ENCODE measurements at regions not wholly inside any gene's neighbourhood (a gene's known extent, or its start where the extent isn't known, plus 50 kb on each side); places are given as distances from the start of the nearest gene placed in this dataset.

DNA sequence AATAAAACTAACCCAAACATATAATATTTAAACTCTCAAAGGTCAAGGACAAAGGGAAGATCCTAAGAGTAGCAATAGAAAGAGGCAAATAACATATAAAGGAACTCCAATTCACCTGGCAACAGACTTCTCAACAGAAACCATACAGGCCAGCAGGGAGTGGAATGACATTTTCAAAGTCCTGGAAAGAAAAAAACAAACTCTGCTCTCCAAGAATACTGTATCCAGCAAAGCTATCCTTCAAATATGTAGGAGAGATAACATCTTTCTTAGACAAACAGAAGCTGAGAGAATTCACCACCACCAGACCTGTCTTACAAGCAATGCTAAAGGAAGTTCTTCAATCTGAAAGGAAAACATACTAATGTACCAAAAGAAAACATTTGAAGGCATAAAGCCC is 51.5 kb upstream of the TMEM158 start:
- no peak for DNase-seq

DNA sequence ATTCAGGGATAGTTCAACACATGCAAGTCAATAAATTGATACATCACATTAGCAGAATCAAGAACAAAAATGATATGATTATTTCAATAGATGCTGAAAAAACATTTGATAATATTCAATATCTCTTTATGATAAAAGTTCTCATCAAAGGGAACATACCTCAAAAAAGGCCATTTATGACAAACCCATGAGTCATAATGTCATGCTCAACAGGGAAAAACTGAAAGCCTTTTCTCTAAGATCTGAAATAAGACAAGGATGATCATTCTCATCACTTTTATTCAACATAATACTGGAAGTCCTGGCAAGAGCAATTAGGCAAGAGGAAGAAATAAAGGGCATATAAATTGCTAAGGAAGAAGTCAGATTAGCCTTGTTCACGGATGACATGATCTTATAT is 54.1 kb upstream of the TMEM158 start:
- no peak for DNase-seq

DNA sequence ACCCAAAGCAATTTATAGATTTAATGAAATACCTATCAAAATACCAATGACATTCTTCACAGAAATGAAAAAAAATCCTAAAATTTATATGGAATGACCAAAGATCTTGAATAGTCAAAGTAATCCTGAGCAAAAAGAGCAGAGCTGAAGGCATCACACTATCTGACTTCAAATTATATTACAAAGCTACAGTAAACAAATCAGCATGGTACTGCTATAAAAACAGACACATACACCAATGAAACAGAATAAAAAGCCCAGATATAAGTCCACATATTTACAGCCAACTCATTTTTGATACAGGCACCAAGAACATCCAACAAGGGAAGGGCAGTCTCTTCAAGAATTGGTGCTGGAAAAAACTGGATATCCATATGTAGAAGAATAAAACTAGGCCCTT is 54.9 kb upstream of the TMEM158 start:
- DNase-seq: no peak

DNA sequence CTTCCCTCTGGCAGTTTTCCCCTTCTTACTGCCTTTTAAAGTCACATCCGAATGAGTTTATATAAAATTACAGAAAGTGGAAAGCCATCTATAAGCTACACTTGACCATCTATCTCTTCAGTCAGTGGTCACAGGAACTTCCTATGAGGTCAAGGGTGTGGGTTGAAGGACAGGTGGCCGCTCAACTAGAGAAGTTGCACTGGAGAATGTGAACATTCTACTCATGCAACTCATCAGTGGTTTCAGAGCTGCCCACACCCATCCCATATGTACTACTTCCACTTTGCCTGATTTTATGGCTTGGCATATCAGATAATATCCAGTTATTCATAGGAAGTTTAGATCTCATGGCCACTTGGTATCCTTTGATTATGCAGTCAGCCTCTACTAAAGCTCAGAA is 57.4 kb upstream of the TMEM158 start:
- DNase-seq: no peak

DNA sequence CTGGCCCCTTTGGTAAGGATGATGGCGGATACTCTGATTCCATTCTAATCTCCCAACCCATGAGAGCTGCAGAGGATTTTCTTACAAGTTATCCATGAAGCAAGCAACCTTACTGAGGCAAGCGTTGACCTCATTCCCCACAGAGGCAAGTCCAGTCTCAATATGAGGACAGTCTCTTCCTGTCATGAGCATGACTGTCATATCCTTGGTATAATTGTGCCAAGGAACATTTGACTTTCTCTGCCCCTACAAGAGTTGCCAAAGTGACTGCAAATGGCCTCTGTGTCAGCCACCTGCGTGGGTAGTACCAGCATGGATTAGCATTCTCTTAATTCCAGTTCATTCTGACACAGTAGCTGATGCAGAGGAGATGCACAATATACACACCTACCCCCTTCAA is 71.2 kb upstream of the TMEM158 start:
- no peak for DNase-seq

DNA sequence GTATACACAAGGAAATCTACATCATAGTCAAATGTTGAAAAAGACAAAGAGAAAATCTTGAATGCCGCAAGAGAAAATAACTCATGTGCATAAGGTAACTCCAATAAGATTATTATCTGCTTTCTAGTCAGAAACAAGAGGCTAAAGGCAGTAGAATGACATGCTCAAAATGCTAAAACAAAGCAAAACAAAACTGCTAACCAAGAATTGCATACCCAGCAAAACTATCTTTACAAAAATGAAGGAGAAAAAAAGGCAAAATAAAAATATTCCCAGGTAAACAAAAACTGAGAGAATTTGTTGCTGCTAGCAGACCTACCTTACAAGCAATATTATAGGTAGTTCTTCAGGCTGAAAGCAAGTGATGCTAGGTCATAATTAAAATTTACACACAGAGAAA is 76.4 kb upstream of the TMEM158 start:
- no peak for DNase-seq

DNA sequence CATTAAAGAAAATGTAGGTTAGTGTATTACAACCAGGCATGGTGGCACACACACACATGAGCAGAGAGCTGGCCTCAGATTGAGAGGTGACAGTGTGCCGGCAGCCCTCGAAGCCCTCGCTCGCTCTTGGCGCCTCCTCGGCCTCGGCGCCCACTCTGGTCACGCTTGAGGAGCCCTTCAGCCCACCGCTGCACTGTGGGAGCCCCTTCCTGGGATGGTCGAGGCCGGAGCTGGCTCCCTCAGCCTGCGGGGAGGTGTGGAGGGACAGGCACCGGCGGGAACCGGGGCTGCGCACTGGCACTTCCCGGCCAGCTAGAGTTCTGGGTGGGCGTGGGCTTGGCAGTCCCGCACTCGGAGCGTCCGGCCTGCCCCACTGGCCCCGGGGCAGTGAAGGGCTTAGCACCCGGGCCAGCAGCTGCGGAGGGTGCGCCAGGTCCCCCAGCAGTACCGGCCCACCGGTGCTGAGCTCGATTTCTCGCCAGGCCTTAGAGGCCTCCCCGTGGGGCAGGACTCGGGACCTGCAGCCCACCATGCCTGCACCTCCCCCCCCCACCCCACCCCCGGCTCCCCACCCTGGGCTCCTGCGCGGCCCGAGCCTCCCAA is 80.4 kb upstream of the TMEM158 start:
- no peak for DNase-seq

DNA sequence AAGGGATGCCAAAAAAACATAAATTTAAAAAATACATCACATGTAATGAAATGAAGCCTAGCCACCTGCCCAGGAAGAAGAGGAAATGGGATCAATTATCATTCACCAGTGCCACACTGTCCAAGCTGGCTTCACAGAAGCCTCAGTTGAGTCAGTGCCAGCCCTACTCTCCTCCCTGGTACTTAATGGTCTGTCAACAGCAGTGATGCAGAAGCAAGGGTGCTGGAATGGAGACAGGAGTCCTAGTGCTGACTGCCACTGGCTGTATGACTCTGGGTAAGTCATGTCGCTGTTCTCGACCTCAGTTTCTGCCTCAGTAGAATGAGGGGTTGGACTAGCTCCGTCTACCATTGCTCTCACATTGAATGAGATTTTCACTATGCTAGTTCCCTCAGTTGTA is 78.5 kb upstream of the LARS2 start:
- no peak for DNase-seq

DNA sequence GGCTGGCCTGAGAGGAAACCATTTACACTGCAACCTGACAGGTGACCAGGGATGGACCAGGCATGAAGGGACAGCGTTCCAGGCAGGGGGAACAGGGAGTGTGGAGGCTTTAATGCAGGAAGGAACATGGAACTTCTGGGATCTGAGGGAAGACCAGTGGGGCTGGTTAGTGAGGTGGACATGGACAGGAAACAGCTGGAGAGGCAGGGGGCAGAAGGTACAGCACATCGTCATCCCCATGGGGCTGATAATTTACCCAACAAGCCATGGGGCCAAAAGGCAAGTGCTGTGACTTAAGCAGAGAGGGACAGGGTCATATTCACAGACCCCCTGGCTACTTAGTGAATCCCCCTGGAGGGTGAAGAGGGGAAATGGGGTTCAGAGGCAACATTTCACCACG is 77.0 kb upstream of the LARS2 start:
- DNase-seq: no peak

DNA sequence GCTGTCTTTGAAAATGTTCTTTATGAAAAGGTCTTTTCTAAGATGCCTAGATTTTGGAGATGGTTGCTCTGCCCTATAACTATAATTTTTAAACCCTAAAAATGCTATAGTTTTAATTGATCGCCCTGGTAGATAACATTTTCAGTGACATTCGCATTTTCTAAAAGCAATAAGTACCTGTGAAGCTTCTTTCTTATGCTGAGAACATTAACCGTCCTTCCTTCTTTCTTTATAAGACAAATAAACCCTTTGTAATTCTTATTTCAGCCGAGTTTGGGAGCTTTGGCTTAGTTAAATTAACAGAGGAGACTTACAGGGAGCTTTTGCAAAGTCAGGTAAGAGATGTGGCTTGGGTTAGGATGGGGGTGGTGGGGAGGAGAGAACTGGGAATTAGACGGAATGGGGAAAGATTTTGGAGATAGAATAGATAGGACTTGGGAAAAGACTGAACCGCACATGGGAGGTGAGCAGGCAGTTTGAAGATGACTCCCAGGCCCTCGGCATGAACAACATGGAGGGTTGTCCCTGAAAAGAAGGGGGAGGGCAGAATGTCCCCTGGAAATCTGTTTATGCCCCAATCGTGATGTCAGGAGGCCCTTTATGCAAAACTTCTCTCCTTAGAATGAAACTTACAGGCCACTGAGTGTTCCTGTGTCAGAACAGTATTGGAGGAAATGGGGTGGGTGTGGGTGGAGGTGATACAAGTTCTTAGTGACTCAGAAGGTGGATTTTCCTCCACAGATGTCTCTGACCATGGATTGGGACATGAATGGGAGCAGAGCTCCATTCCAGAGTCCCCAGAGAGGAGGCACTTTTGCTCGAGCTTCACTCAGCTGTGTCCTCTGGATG is 76.2 kb upstream of the LARS2 start:
- no peak for DNase-seq

DNA sequence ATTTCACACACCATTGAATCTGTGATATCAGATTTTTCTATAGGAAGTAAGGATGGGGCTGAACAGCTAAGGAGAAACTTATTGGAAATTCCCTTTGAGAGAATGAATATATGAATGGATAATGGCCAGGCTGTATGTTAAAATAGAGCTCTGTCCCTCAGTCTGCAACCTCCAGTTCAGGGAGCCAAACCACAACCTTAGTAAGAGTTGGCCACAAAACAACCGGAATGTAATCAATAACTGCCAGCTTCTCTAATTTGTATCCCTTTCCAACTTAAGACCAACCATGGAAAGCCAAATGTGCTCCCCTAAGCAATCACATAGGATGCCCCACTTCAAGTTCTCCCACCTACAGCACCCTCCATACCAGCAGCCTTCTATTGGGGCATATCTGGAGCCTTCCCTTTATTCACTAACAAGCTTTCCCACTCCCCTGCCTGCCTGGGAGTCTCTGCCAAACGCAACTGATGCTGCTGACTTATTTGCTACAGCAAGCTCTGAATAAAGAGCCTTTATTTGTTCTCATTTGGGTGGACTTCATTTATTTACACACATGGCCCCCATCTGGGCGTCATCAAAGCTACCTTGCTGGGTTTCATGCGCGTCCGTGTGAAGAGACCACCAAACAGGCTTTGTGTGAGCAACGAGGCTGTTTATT is 75.4 kb upstream of the LARS2 start:
- DNase-seq: no peak

DNA sequence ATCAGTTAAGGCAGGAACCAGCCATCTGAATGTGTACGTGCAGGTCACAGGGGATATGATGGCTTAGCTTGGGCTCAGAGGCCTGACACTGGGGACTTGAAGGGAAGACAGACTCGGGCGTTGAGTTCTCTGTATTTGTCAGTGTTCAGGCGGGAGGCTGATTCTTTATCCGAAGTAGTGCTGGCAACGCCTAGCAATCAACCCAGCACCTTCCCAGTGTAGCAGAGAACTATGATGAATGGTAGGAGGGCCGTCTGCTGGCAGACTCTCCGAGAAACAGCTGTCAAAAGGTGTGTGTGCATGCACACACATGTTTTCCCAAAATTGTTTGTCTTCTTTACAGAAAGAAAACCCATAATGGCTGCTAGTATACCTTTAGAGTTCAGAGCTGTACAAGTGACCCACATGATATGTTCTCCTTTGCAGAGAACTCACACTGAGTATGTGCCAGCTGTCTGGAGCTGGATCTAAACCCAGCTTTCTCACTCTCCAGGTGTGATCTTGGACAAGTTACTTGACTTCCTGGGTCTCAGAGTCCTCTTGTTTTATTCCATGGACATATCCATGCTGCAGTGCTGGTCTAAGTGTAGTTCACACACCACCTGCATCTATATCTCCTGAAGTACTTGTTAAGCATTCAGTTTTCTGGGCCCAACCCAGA is 74.5 kb upstream of the LARS2 start:
- no peak for DNase-seq

DNA sequence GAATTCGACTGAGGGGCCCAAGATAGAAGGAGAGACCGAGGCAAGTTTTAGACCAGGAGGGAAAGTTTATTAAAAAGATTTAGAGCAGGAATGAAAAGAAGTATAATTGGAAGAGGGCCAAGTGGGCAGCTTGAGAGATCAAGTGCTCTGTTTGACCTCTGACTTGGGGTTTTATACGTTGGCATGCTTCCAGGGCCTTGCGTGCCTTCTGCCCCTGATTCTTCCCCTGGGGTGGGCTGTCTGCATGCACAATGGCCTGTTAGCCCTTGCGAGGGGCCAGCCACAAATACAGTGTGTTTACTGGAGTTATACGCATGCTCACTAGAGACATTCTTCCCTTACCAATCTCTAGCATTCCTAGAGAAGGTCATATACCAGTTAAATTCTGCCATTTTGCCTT is 70.7 kb upstream of the LARS2 start:
- no peak for DNase-seq

DNA sequence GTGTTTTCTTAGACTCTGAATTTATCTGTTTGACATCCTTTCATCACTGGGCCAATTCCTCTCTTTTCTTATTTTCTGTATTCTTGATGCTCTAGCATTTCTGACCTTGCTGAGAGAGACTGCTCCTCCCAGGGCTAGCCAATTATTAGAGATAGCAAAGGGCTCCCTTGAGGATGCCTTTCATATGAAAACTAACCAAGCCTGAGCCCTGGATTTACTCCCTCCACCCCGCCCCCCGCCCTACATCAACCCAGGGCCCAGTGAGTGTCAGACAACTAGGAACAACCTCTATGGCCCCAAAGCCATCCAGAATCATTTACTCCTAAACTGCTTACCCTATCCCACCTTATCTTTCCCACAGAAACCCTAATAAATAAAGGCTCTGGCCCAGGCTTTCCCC is 69.7 kb upstream of the LARS2 start:
- no peak for DNase-seq

DNA sequence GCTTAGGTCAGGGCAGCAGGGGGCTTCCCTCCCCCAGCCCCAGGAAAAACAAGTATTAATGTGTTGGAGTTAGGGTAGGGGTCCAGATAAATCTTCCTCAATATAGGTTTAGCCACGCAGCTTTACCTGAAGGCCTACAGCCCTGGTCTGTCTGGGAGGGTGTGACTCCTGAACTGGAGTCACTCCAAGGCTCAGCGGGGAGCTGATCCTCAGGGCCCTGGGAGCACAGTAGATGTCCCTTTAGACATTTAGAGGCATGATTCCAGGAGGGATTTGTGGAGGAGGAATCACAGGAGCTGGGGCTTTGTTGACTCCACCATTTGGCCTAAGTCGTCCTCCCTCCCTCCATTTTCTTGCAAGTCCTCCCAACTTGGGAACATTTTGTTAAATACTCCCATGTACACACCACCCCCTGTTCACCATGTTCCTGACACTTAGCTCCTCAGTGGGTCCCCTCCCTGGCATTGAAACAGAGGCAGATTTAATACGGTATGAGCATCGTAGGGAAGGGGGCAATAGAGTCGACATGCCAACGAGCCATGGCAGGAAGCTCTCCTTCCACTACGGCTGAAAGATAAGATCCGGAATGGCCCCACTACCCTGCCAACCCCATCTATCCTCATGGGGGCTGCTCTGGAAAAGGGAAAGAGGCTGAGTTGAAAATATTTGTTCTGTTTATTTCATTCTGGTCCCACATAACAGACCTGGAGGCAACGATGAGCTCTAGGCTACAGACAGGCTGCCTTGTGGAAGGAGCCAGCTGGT is 69.0 kb upstream of the LARS2 start:
- DNase-seq: no peak

DNA sequence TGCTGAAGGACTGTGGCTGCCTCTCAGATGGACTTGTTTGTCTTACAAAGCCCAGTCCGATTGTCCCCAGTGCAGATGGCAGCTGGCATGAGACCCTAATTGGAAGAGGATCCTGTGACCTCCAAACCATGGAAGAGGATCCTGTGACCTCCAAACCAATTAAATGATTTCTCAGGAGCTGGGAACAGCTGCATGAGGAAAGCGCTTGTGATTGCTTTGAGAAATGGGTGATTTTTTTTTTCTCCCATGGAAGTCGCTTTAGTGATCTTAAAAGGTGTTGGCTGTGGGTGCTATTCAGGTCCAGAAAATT is 68.4 kb upstream of the LARS2 start:
- no peak for DNase-seq

DNA sequence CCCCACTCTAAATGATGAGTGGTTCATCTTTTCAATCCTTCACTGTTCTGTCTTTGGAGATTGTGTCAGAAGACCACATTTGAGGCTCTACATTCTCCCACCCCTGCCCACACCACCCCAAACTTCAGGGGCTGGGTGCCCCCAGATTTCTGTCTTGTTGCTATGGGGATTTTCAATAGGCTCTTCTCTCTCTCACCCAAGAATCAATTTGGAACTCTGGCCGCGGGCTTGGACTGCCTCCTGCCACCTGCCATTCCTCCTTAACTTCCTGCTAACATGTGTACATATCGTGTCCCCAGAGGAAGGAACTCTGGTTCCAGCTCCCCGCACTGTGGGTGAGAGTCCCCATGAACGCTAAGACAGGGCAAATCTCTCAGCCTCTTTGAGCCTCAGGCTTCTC is 67.4 kb upstream of the LARS2 start:
- no peak for DNase-seq

DNA sequence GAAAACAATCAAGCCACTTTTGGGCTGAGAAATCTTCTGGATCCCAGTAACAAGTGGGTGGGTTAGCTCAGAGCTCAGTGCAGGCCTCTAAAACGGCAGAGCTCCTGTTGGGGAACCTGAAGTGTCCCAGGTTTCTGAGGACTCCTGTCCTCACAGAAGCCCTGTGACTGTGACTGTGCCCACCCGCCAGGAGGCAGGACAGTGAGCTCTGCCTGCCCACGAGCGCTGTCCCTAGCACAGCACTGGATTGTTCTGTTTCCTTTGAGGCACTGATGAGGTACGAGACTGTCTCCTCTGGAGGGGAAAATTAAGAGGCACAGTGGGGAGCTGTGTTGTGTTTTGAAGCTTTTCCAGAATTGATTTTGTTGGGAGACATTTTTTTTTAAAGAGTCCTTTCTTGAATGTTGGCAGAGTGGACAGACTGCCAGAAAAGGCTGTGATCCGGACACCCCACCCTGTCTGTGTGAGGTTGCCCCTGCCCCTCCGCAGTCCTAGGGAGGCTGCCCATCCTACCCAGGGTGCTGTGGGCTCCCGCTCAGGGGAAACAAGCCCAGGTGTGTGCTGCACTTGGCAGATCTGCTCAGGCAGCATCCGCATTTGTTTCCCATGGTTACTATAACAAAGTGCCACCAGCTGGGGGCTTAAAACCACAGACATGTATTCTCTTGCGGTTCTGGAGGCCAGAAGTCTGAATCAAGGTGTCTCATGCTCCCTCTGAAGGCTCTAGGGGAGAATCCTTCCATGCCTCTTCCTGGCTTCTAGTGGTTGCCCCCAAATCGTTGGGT is 66.6 kb upstream of the LARS2 start:
- no peak for DNase-seq

DNA sequence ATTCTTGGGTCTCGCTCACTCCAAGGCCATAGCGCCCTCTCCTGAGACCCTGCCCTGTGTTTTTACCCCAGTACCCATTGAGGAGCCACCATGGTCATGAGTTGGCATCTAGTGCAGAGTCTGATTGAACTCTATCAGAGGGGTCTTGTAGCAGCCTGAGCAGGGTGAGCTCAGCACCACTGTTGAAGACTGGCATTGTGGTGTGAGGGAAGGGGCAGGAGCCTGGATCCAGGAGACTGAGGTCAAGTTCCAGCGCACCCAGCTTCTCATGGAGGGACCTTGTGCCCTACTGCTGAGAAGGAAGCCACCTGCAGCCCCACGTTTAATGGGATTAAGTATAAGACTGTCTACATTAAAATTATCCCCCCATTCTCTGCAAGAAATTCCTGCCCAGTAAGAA is 65.8 kb upstream of the LARS2 start:
- no peak for DNase-seq

DNA sequence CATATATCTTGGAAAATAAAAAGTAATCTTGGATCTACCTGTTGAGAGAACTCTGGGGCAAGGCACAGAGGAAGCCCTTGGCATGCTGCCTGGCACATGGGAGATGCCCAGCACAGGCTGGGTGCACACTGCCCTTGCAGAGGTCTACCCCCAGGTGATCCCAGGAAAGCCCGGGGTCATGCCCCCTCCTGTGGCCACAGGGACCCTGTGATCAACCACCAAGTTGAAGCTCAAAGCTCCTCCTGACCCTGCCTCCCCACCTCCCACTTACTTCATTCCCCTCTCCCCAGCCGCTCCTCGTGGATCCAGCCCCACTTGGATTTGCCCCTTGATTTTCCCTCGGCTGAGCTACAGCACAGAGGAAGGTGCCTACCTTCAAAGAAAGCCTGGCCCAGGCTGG is 62.7 kb upstream of the LARS2 start:
- DNase-seq: no peak

DNA sequence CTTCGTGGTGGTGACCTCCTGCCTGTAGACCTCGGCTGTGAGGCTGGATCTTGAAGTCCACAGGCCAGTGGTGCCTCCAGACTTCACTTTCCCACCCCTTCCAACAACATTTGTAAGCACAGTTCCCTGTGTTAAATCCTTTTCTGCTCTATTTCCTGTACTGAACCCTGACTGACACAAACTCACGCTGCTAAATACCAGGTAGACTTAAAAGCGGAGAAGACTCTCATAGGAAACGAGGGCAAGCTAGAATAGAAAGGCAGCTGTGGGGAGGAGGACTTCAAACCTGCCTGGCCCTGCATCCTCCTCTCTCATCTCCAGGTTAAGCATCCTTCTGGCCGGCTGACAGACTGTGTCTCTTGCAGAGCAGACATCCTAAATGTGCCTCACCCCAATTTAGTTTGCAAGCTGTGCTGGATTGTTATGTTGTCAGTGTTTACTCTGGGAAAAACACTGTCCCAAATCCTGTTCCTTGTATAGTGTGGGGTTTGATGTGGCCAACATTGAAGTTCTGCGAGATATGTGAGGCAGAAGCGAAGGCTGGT is 58.5 kb upstream of the LARS2 start:
- no peak for DNase-seq

All from hypothalamus (tissue), 51 donors.